Activated CD4-positive, alpha-beta T cell treated with anti-CD3 and anti-CD28 coated beads, Interleukin-2, amount 50 U/mL, for 16 hours (primary cell): ENCODE measurements at regions not wholly inside any gene's neighbourhood (a gene's known extent, or its start where the extent isn't known, plus 50 kb on each side); places are given as distances from the start of the nearest gene placed in this dataset.
"Not testable (repeated sequence)": the region's sequence is repeated elsewhere in the genome, so short reads cannot be mapped to it uniquely, and the experiment has no call there.

ENCODE experiments used
- DNase-seq: peaks from one replicate; pipeline ENCODE4 v3.0.0-alpha.2; 2020

GRCh38 chrX:8105531-8105930 lies 65.5 kb downstream of the VCX2 start:
- no peak for DNase-seq

GRCh38 chrX:8103655-8104054 lies 67.4 kb downstream of the VCX2 start:
- DNase-seq = no peak

- no peak for DNase-seq
Observed at GRCh38 chrX:8091510-8091909, 79.6 kb downstream of the VCX2 start.

DNA sequence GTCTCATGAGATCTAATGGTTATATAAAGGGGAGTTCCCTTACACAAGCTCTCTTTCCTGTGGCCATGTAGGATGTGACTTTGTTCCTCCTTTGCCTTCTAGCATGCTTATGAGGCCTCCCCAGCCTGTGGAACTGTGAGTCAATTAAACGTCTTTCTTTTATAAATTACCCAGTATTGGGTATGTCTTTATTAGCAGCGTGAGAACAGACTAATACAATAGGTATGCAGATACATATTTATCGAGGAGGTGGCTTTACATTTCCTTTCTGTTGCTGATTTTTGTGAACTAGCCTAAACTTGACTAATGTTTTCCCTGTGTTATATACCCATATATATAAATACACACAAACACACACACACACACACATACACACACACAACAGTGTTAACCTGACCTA lies 80.2 kb downstream of the VCX2 start:
- DNase-seq = no peak

GRCh38 chrX:8090482-8090881 lies 80.6 kb downstream of the VCX2 start:
- DNase-seq = no peak

DNA sequence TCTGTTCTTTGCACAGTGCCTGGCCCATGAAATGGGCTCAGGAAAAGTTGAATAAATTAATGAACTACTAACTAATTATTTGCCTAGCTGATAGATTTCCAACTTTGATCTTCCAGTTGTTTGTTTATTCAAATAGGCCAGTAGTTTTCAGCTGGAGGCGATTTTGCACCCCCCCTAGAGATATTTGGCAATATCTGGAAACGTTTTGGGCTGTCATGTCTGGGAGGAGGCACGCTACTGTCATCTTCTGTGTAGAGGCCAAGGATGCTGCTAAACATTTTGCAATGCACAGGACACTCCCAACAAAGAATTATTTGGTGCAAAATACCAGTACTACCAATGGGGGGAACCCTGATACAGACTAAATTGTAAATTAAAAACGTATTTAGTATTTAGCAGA lies 81.9 kb downstream of the VCX2 start:
- DNase-seq = no peak

DNA sequence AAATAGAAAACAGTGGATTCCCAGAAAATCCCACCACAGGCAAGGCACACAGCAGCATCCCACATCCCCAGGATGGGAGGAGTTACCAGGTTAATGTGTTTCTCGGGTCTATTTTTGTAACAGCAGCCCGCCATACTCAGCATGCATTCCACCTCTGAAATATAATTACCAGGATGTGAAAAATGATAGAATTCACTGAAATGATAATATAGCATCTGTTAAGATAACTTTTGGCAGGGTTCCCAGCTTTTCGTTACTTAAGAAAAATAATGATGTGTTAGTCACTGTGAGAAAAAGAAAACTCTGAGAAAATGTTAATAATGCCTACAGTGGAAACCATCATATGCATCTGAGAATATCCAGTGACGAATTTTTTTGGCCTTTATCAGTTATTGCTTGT lies 87.1 kb downstream of the VCX2 start:
- DNase-seq = no peak

GRCh38 chrX:8083286-8083685 lies 87.8 kb downstream of the VCX2 start:
- DNase-seq = no peak

DNA sequence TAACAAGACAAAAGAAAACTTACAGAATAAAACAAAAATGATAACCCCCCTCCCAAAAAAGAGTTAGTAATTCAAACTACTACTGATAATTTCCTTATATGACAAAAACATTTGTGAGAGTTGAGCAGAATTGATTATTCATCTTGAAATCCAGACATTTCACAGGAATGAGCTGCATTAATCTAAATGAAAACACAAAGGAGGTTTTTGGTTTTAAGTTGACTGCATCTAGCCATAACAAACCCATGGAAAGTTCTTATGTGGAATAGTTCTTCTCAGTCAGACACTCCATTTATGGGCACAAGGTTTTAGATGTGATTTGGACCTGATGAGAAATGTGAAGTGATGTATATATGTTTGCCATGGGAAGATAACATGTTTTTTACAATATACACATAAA lies 95.4 kb downstream of the VCX2 start:
- no peak for DNase-seq

DNA sequence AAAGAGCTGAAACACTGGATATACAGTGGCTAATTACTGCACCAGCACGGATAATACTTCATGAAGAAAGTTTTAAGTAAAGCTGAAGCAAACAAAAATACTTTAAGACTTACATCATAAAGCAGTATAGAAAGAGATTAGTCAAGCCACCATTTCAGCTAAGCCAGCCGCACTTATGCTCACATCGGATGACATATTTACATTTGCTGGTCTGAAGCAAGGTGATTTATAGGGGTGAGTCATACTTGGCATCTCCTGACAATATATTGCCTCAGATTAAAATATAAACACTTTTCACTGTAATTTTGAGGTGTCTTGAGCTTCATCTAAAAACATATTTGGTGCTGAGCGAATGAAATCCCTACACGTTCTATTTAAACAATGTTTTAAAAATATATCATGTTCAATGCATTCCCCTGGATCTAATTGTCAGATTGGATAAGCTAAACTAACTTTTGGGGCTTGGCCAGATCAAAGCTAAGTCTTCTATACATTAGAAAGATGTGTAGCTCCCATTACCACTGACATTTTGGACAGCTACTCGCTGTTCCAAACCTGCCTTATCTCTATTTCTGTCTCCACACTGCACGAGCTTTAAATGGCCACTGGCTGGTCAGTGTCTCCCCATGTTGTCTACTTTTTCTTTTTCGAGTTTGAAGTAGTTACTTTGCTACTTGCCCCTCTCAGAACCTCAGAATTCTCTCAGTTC lies 103.2 kb downstream of the VCX2 start:
- DNase-seq = no peak

DNA sequence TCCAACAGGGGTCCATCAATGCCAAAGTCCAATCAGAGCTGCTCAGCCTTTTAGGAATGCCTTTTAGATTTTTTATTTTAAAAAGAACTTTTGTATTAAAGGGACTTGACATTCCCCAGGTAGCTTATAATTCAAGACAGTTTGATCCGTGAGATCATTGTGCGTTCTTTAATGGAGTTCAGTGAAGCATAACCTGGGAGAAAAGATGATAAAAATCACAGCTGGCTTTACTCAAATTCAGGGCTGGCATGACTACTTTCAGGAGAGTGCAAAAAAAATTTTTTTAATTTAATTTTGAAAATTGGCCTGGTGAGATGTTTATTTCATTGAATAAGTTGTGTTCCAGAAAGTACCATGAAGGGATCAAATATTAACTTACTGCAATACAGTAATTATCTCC lies 118.2 kb downstream of the VCX2 start:
- no peak for DNase-seq

GRCh38 chrX:8049827-8050226 lies 121.2 kb downstream of the VCX2 start:
- no peak for DNase-seq

GRCh38 chrX:8048466-8048865 lies 121.3 kb upstream of the PNPLA4 start:
- no peak for DNase-seq

- DNase-seq = no peak
Observed at GRCh38 chrX:8044947-8045346, 117.7 kb upstream of the PNPLA4 start.

DNA sequence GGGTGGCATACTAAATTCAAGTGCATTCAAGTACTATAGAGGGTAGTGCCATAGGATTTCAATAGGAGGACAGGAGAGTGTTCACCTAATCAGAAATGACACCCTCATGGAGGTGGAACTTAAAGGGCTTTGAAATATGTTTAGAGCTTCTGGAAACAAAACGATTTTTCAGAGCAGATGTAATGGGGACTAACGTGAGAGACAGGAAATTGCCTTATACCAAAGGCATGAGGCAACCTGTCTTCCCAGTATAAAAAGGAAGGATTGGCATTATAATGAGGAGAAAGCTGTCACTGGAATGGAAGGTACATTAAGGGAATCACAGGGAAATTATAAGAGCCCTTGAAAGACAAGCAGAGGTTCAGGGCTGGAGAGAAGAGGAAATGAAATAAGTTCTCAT lies 116.3 kb upstream of the PNPLA4 start:
- DNase-seq = no peak

DNA sequence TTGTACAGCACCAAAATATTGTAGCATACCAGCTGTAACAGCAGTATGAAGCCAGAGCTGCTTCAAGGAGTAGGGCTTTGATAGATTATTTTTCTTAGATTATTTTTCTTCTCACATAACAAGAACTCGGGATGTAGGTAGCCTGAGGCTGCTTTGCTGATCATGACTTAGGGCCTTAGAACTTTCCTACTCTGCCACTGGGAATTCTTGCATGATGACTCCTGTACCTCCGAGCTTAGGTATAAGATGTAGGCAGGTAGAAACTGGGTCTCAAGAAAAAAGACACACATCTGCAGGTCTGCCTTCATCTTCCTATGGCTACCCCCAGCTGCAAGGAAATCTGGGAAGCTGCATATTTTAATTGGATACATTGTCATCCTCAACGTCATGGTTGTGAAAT lies 115.9 kb upstream of the PNPLA4 start:
- no peak for DNase-seq

DNA sequence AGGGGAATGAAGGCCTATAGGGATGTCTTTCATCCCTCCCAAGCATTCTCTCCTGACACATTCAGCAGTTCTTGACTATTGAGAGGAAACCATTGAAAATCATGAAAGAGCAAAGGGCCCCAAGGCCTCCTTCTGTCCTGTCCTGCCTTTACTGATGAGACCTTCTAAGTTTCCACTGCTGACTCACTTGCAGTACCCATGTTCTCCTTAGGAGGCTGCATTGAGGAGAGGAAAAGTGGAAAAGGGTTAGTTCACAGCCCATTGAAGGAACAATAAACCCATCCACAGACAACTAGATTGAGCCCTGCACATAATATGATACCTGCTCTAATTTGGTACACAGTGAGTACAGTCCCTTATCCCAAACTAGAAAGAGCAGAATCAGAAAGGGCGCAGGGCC lies 115.1 kb upstream of the PNPLA4 start:
- no peak for DNase-seq

DNA sequence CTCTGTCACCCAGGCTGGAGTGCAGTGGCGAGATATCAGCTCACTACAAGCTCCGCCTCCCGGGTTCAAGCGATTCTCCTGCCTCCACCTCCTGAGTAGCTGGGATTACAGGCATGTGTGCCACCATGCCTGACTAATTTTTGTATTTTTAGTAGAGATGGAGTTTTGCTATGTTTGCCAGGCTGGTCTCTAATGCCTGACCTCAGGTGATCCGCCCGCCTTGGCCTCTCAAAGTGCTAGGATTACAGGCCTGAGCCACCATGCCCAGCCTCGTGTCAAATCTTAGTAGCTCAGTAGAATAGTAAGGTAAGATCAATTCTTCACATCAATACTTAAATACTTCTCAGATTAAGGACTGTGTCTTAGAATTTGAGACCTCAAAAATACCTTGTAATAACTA lies 112.5 kb upstream of the PNPLA4 start:
- DNase-seq = not testable (repeated sequence)

DNA sequence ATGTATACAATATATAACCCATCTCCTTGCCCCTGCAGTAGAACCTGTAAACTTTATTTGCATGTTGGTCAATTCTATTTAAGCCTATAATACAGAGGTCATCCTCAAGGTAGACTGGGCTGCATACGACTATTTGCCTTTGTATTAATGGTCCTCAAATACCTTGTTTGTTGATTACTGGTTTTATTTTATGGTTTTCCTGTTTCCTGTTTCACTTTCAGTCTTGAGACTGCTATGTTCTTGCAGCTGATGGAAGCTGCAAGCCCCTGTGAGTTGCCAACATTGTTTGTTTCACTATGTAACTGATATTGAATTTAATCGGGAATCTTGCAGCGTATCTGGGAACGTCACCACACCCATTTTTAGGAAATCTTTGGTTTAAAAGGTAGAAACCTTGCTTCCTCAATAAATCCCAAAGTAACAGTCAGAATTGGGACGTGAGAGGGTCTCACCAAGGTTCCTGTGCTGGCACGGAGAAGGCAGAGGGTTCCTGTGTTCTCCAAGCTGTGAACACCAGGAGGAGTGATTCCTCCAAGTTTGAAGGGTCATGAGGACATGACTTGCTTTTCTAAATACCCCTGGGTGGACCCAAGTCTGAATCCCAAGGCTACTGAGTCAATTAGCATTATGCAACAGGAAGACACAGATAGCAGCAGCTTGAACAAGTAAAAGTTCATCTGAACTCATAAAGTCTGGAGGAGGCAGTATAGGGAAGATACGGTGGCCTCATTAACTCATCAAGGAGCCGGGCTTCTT lies 110.6 kb upstream of the PNPLA4 start:
- DNase-seq = no peak

DNA sequence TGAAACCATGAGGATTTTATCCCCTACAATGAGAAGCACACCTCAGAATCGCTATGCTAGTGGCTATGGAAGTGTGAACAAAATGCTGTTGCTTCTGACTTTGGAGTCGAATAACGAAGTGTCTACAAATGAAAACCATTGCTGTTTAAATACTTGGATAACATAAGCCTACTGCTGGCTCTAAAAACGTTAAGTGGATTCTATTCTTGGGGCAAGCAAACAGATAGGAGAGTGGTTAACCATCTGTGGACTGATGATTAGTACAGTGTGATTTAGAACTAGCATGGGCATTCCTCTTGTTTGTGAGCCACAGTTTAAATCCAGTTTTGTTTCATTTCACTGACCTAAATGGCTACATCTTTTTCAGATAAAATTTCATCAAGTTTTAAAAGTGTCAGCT lies 109.7 kb upstream of the PNPLA4 start:
- DNase-seq = no peak

- DNase-seq = no peak
Observed at GRCh38 chrX:8034058-8034457, 106.8 kb upstream of the PNPLA4 start.

- DNase-seq = no peak
Observed at GRCh38 chrX:8033175-8033574, 106.0 kb upstream of the PNPLA4 start.

DNA sequence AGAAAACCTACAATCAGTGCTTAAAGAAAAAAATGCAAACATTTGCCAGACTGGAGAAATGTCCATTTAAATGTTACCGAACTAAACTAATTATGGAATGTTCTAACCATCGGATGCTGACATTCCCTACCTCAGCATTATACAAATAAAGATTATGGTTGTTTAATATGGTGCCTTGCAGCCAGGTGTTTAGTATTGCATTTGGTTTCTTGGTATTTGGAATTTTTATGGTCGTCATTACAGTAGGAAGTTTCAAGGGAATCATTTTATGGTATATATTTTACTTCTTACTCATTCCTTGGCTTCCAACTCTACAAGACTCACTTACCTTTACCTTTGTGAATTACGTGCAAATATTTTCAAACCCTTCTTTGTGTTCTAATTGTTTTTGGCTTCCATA lies 103.1 kb upstream of the PNPLA4 start:
- DNase-seq = no peak

DNA sequence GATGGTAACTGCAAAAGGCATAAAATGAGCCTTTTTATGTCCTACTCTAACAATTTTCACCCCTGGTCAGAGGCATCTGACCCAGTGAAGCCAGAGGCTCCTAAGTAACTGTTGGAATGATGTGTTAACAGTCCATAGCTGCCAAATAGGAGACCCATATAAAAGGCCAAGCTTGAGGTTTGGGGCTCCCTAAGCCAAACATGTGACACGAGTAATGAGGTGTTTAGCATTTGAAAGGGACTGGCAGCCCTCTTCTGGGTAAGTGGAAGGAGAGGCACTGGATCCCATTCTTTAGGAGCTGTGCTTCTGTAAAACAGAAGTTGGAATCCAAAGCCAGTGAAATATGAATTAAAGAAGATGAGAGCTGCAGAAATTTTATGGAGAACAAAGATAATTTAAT lies 100.6 kb upstream of the PNPLA4 start:
- DNase-seq = no peak

DNA sequence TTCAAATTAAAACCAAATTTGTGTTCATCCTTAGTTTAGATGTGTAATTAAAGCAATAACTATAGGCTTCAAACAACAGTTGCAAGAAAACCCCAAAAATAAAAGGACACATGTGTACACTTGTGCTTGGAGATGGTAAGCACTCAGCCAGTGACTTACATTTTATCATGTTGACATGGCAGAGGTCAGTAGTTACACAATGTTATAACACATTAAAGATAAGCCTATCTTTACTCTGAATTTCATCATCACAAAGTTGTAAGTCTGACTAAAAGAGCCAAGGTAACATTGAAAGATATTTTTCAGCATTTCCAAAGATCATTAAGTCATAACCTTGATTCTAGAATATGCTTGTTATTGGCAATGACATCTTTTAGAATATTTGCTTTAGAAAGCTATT lies 98.5 kb upstream of the PNPLA4 start:
- DNase-seq = no peak
